H9 (cell line): ENCODE measurements at regions not wholly inside any gene's neighbourhood (a gene's known extent, or its start where the extent isn't known, plus 50 kb on each side); places are given as distances from the start of the nearest gene placed in this dataset.

ENCODE experiments used
- DNase-seq: peaks from one replicate; pipeline ENCODE4 v3.0.0-alpha.2; 2017
- H2AFZ ChIP-seq: one replicate; pipeline ENCODE4 v1.6.1; 2013; ENCODE audit warnings: mild to moderate bottlenecking, low read length, control low read depth, moderate library complexity
- H2AK5ac ChIP-seq: 2 replicates; pipeline ENCODE4 v1.6.1; 2013; ENCODE audit warnings: low read length, control low read depth, mixed read lengths; ENCODE audit not compliant: insufficient read length
- H2BK120ac ChIP-seq: one replicate; pipeline ENCODE4 v1.6.1; 2013; ENCODE audit warnings: low read depth, mild to moderate bottlenecking, low read length, control low read depth, inconsistent platforms; ENCODE audit not compliant: poor library complexity, severe bottlenecking
- H2BK12ac ChIP-seq: 2 replicates; pipeline ENCODE4 v1.6.1; 2013; ENCODE audit warnings: low read length, control low read depth, mixed read lengths, low read depth; ENCODE audit not compliant: insufficient read length
- H2BK15ac ChIP-seq: 2 replicates; pipeline ENCODE4 v1.6.1; 2013; ENCODE audit warnings: low read depth, low read length, control low read depth
- H2BK20ac ChIP-seq: one replicate; pipeline ENCODE4 v1.6.1; 2013; ENCODE audit warnings: low read depth, mild to moderate bottlenecking, low read length, control low read depth, inconsistent platforms; ENCODE audit not compliant: poor library complexity, severe bottlenecking
- H2BK5ac ChIP-seq: 2 replicates; pipeline ENCODE4 v1.6.1; 2013; ENCODE audit warnings: low read length, control low read depth, mixed read lengths; ENCODE audit not compliant: insufficient read length
- H3K14ac ChIP-seq: 2 replicates; pipeline ENCODE4 v1.6.1; 2013; ENCODE audit warnings: low read length, control low read depth; ENCODE audit not compliant: insufficient read depth
- H3K18ac ChIP-seq: 2 replicates; pipeline ENCODE4 v1.6.1; 2013; ENCODE audit warnings: low read depth, mild to moderate bottlenecking, mixed read lengths, low read length, control low read depth; ENCODE audit not compliant: insufficient read length
- H3K23ac ChIP-seq: 2 replicates; pipeline ENCODE4 v1.6.1; 2013; ENCODE audit warnings: low read length, control low read depth, mixed read lengths, low read depth; ENCODE audit not compliant: insufficient read length
- H3K23me2 ChIP-seq: 2 replicates; pipeline ENCODE4 v1.6.1; 2013; ENCODE audit warnings: low read depth, mild to moderate bottlenecking, mixed read lengths, low read length, control low read depth; ENCODE audit not compliant: insufficient read length, poor library complexity, severe bottlenecking
- H3K27ac ChIP-seq: 2 replicates; pipeline ENCODE4 v1.5.1; 2013; ENCODE audit warnings: low read length, control low read depth, mixed read lengths, low read depth; ENCODE audit not compliant: insufficient read length
- H3K27me3 ChIP-seq: 2 replicates; pipeline ENCODE4 v1.6.1; 2013; ENCODE audit warnings: low read length, control low read depth, inconsistent platforms; ENCODE audit not compliant: insufficient read depth
- H3K4ac ChIP-seq: 2 replicates; pipeline ENCODE4 v1.6.1; 2013; ENCODE audit warnings: low read depth, mild to moderate bottlenecking, control low read depth, inconsistent platforms, low read length, moderate library complexity
- H3K4me1 ChIP-seq: 2 replicates; pipeline ENCODE4 v1.6.1; 2013; ENCODE audit warnings: low read length, control low read depth, inconsistent platforms; ENCODE audit not compliant: insufficient read depth
- H3K4me2 ChIP-seq: 2 replicates; pipeline ENCODE4 v1.6.1; 2013; ENCODE audit warnings: low read length, control low read depth, mixed read lengths; ENCODE audit not compliant: insufficient read length, insufficient read depth
- H3K56ac ChIP-seq: 2 replicates; pipeline ENCODE4 v1.6.1; 2013; ENCODE audit warnings: low read depth, mild to moderate bottlenecking, mixed read lengths, low read length, control low read depth; ENCODE audit not compliant: insufficient read length
- H3K79me1 ChIP-seq: 2 replicates; pipeline ENCODE4 v1.6.1; 2013; ENCODE audit warnings: low read depth, mild to moderate bottlenecking, moderate library complexity, low read length, control low read depth, inconsistent platforms; ENCODE audit not compliant: insufficient read depth, poor library complexity, severe bottlenecking
- H3K79me2 ChIP-seq: 2 replicates; pipeline ENCODE4 v1.6.1; 2013; ENCODE audit warnings: low read length, control low read depth, inconsistent platforms; ENCODE audit not compliant: insufficient read depth
- H3K9ac ChIP-seq: 2 replicates; pipeline ENCODE4 v1.6.1; 2013; ENCODE audit warnings: low read length, control low read depth, mixed read lengths; ENCODE audit not compliant: insufficient read length; ENCODE audit errors: extremely low read depth
- H3K9me3 ChIP-seq: one replicate; pipeline ENCODE4 v1.6.1; 2013; ENCODE audit warnings: low read depth, low read length, inconsistent platforms; ENCODE audit not compliant: control insufficient read depth
- H3T11ph ChIP-seq: one replicate; pipeline ENCODE4 v1.6.1; 2013; ENCODE audit warnings: mild to moderate bottlenecking, low read length, control low read depth, inconsistent platforms
- H4K20me1 ChIP-seq: one replicate; pipeline ENCODE4 v1.6.1; 2013; ENCODE audit not compliant: control insufficient read depth, insufficient read length, insufficient read depth
- H4K5ac ChIP-seq: 2 replicates; pipeline ENCODE4 v1.6.1; 2013; ENCODE audit warnings: low read depth, mild to moderate bottlenecking, mixed read lengths, low read length, control low read depth; ENCODE audit not compliant: insufficient read length
- H4K8ac ChIP-seq: replicated peaks from 2 replicates; pipeline ENCODE4 v1.6.1; 2013; ENCODE audit warnings: low read length, control low read depth, mixed read lengths, low read depth; ENCODE audit not compliant: insufficient read length
- H4K91ac ChIP-seq: 2 replicates; pipeline ENCODE4 v1.6.1; 2013; ENCODE audit warnings: low read depth, mild to moderate bottlenecking, moderate library complexity, mixed read lengths, low read length, control low read depth; ENCODE audit not compliant: insufficient read length
- H3K27ac Mint-ChIP-seq, 3 experiments: 2 replicates in 2 of 3; 3 replicates in 1 of 3; pipeline ENCODE4 v1.8.0; 2020 to 2021; ENCODE audit warnings: mixed read lengths in 3 of 3, mild to moderate bottlenecking in 1 of 3, moderate library complexity in 1 of 3
- H3K27me3 Mint-ChIP-seq: 2 replicates; pipeline ENCODE4 v1.8.0; 2021; ENCODE audit warnings: low read depth, mild to moderate bottlenecking, moderate library complexity, mixed read lengths
- H3K36me3 Mint-ChIP-seq, 3 experiments: 2 replicates in 2 of 3; 3 replicates in 1 of 3; pipeline ENCODE4 v1.8.0; 2020 to 2021; ENCODE audit warnings: low read depth in 3 of 3, mixed read lengths in 3 of 3; ENCODE audit not compliant: insufficient read depth in 1 of 3
- H3K4me1 Mint-ChIP-seq, 2 experiments: 2 replicates each; pipeline ENCODE4 v1.8.0; 2020; ENCODE audit warnings: mixed read lengths in 2 of 2
- H3K4me3 Mint-ChIP-seq, 2 experiments: 2 replicates in 1 of 2; 3 replicates in 1 of 2; pipeline ENCODE4 v1.8.0; 2020 to 2021; ENCODE audit warnings: mild to moderate bottlenecking in 2 of 2, mixed read lengths in 2 of 2, moderate library complexity in 1 of 2
- H3K9me3 Mint-ChIP-seq, 2 experiments: 2 replicates in 1 of 2; 3 replicates in 1 of 2; pipeline ENCODE4 v1.8.0; 2020; ENCODE audit warnings: mild to moderate bottlenecking in 2 of 2, mixed read lengths in 2 of 2, moderate library complexity in 1 of 2
- CTCF ChIP-seq: fragments of 200-600 bp; sonication (generic); conservative IDR thresholded peaks from 3 replicates; pipeline ENCODE4 v1.8.0; 2021; ENCODE audit warnings: antibody characterized with exemption, mild to moderate bottlenecking
- WGBS: extraction: QIAGEN DNeasy Blood & Tissue Kit; methylation state at CpG from one replicate; pipeline ENCODE4 v1.1.7; 2013; ENCODE audit warnings: missing lambda C conversion rate, low lambda C conversion rate, mixed read lengths; ENCODE audit not compliant: insufficient read length; ENCODE audit errors: extremely low coverage; 5-methylcytosine and 5-hydroxymethylcytosine counted together

GRCh38 chr2:164014791-164015190 lies 279.0 kb upstream of the FIGN start:
- no peaks in the 10 kb centered on the region for H3K23me2 ChIP-seq
- no peak overlapping the region for H3K23ac ChIP-seq
- no peaks in the 10 kb centered on the region; the same call in 1 of the 2 replicates for H3K4me1 ChIP-seq
- no peak overlapping the region for H3K4ac ChIP-seq
- H2BK15ac ChIP-seq: no peak overlapping the region
- no peaks in the 10 kb centered on the region for H3K79me1 ChIP-seq
- no peak overlapping the region for H2BK120ac ChIP-seq
- no CpG with 5 or more reads among the region's 1 CpG for WGBS
- H4K20me1 ChIP-seq: no peaks in the 10 kb centered on the region
- no peak overlapping the region for H4K91ac ChIP-seq
- H3K79me2 ChIP-seq: no peaks in the 10 kb centered on the region
- H2AK5ac ChIP-seq: no peak overlapping the region
- no peak overlapping the region for H3K4me2 ChIP-seq
- no peak for TF ChIP-seq CTCF
- Mint-ChIP-seq H3K9me3 (no peaks in the 10 kb centered on the region), H3K4me1 (peaks cover 13 to 16% of the 10 kb centered on the region in 2 experiments), H3K4me3 (no peak overlapping the region), H3K27ac (no peak overlapping the region), H3K36me3 (no peaks in the 10 kb centered on the region), H3K27me3 (no peaks in the 10 kb centered on the region)
- H2BK5ac ChIP-seq: no peak overlapping the region
- H3K14ac ChIP-seq: no peak overlapping the region
- H2BK12ac ChIP-seq: no peak overlapping the region
- H3K27ac ChIP-seq: no peak overlapping the region
- no peak overlapping the region for H3K56ac ChIP-seq
- no peak overlapping the region for H3K18ac ChIP-seq
- H4K8ac ChIP-seq: no peak overlapping the region
- H2BK20ac ChIP-seq: no peak overlapping the region
- H3K27me3 ChIP-seq: no peaks in the 10 kb centered on the region
- no peak overlapping the region for H2AFZ ChIP-seq
- H4K5ac ChIP-seq: no peak overlapping the region
- no peaks in the 10 kb centered on the region for H3K9me3 ChIP-seq
- no peak overlapping the region for H3T11ph ChIP-seq
- no peak for DNase-seq
- no peak overlapping the region for H3K9ac ChIP-seq
